ENCODE measurements at regions not wholly inside any gene's neighbourhood (a gene's known extent, or its start where the extent isn't known, plus 50 kb on each side); places are given as distances from the start of the nearest gene placed in this dataset.
"Not testable (repeated sequence)": the region's sequence is repeated elsewhere in the genome, so short reads cannot be mapped to it uniquely, and the experiment has no call there.

GRCh38 chr1:194476351-194476750 is 1289.9 kb upstream of the B3GALT2 start:
- DNase-seq: no peak

GRCh38 chr1:194474701-194475100 is 1288.3 kb upstream of the B3GALT2 start:
- DNase-seq: no peak

GRCh38 chr1:194473766-194474165 is 1287.4 kb upstream of the B3GALT2 start:
- no peak for DNase-seq

- DNase-seq: no peak
These were observed 1282.9 kb upstream of the B3GALT2 start for GRCh38 chr1:194469282-194469681.

GRCh38 chr1:194466706-194467105 is 1280.3 kb upstream of the B3GALT2 start:
- DNase-seq: no peak

- DNase-seq: no peak
These were observed 1261.2 kb upstream of the B3GALT2 start for GRCh38 chr1:194447636-194448035.

- no peak for DNase-seq
These were observed 1258.8 kb upstream of the B3GALT2 start for GRCh38 chr1:194445244-194445643.

- no peak for DNase-seq
These were observed 1256.6 kb upstream of the B3GALT2 start for GRCh38 chr1:194442901-194443575.

- DNase-seq: no peak
These were observed 1250.7 kb upstream of the B3GALT2 start for GRCh38 chr1:194437135-194437534.

GRCh38 chr1:194431121-194431520 is 1244.7 kb upstream of the B3GALT2 start:
- no peak for DNase-seq

- DNase-seq: no peak
These were observed 1234.3 kb upstream of the B3GALT2 start for GRCh38 chr1:194420706-194421105.

- DNase-seq: no peak
These were observed 1233.3 kb upstream of the B3GALT2 start for GRCh38 chr1:194419721-194420120.

GRCh38 chr1:194410756-194411155 is 1224.3 kb upstream of the B3GALT2 start:
- no peak for DNase-seq

GRCh38 chr1:194407238-194407637 is 1220.8 kb upstream of the B3GALT2 start:
- not testable (repeated sequence) for DNase-seq

- DNase-seq: no peak
These were observed 1208.3 kb upstream of the B3GALT2 start for GRCh38 chr1:194394676-194395075.

- no peak for DNase-seq
These were observed 1201.1 kb upstream of the B3GALT2 start for GRCh38 chr1:194387531-194387930.

- no peak for DNase-seq
These were observed 1192.1 kb upstream of the B3GALT2 start for GRCh38 chr1:194378517-194378916.

- DNase-seq: no peak
These were observed 1188.2 kb upstream of the B3GALT2 start for GRCh38 chr1:194374649-194375048.

- DNase-seq: no peak
These were observed 1185.9 kb upstream of the B3GALT2 start for GRCh38 chr1:194372266-194372665.

- no peak for DNase-seq
These were observed 1183.2 kb upstream of the B3GALT2 start for GRCh38 chr1:194369622-194370021.

GRCh38 chr1:194369060-194369459 is 1182.6 kb upstream of the B3GALT2 start:
- no peak for DNase-seq

GRCh38 chr1:194367121-194367520 is 1180.7 kb upstream of the B3GALT2 start:
- no peak for DNase-seq

- DNase-seq: no peak
These were observed 1180.3 kb upstream of the B3GALT2 start for GRCh38 chr1:194366705-194367104.

GRCh38 chr1:194362327-194362726 is 1175.9 kb upstream of the B3GALT2 start:
- no peak for DNase-seq

- DNase-seq: no peak
These were observed 1175.1 kb upstream of the B3GALT2 start for GRCh38 chr1:194361374-194362131.
